HG03520 (cell line): ENCODE measurements at regions not wholly inside any gene's neighbourhood (a gene's known extent, or its start where the extent isn't known, plus 50 kb on each side); places are given as distances from the start of the nearest gene placed in this dataset.
"Not testable (repeated sequence)": the region's sequence is repeated elsewhere in the genome, so short reads cannot be mapped to it uniquely, and the experiment has no call there.

Experiments used
- ATAC-seq: cut with Tn5 transposase; IDR thresholded peaks from one replicate; pipeline ENCODE4 v1.9.1; 2021; ENCODE audit warnings: mild to moderate bottlenecking, moderate library complexity; ENCODE audit not compliant: unreplicated experiment

GRCh38 chr2:146584316-146584715, 1260.5 kb upstream of the ACVR2A start:
- no peak for ATAC-seq

DNA sequence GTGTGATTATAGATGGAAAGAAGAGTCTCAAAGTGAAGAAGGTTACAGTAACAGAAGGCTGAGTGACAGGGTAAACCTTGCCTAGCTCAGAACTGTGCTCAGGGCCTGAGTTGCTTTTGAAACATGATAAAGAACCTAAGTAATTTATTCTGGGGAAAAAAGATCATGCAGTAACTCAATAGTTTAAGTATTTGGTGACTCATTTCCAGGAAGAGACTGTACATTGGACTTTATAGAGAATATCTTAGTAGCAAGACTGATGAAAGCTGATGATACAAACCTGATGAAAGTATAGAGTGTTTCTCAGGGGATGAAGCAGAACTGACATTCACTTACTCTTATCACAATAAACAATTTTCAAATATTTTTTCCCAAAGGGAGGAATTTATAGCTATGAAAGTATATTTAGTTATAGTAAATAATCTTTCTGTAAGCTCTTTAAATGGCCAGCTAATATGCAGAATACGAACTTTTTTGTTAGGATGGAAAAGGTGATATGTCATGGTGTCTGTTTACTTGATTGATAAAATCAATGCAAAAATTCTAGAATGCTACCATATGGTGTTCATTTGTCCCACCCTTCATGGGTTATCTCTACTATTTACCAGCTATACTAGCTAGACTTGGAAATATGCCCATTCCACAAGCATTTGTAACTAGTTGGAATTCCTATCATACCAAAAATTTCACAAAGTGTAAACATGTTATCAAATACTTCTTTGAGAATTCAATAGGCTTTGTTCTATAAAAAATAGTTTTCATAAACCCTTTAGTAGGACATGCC, 1265.5 kb upstream of the ACVR2A start:
- no peak for ATAC-seq

GRCh38 chr2:146576339-146577111, 1268.3 kb upstream of the ACVR2A start:
- ATAC-seq = no peak

- no peak for ATAC-seq
These were observed 1272.2 kb upstream of the ACVR2A start for GRCh38 chr2:146572598-146572997.

DNA sequence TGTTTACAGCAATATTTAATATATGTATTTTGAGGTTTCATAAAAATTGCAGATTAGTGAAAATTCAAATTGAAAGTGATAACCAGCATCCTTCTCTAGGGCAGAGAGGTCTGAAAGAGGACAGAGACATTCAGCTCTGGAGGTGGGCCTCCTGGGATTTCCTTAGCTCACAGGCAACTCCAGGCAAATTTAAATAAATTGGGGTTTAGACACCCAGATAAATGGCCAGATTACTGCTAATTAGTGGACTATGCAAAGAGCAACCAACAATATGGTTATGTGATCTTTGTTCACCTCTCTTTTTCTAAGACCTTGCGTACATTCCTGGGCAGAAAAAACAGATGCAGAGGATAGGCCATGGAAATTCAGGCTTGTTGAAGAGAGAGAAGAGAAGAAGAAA, 1282.8 kb upstream of the ACVR2A start:
- ATAC-seq = no peak

- ATAC-seq = no peak
These were observed 1297.6 kb upstream of the ACVR2A start for GRCh38 chr2:146547236-146547635.

DNA sequence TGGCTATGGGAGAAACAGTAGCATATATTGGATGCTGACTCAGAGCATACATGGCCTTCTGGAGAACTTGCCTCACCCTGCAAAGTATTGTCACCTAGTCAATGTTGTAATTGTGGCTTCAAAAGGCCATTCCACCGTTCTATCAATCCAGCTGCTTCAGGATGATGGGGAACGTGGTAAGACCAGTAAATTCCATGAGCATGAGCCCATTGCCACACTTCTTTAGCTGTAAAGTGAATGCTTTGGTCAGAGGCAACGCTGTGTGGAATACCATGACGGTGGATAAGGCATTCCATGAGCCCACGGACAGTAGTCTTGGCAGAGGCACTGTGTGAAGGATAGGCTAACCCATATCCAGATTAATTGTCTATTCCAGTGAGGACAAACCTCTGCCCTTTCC, 1300.1 kb upstream of the ACVR2A start:
- no peak for ATAC-seq

DNA sequence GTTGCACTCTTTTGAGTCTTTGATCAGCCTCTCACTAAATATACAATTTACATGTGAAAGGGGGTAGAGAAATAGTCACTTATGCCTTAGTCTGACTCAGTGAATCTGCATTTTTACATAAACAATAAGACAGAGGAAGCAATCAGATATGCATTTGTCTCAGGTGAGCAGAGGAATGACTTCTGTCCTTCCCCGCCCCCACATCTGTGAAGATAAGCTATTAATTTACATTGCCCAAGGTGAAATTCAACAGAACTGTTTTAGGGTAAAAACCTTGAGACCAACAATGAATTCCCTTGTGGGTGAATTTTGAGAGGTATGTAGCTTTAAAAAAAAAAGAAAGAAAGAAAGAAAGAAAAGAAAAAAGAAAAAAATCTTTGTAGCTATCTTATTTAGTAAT, 1302.9 kb upstream of the ACVR2A start:
- ATAC-seq = no peak

DNA sequence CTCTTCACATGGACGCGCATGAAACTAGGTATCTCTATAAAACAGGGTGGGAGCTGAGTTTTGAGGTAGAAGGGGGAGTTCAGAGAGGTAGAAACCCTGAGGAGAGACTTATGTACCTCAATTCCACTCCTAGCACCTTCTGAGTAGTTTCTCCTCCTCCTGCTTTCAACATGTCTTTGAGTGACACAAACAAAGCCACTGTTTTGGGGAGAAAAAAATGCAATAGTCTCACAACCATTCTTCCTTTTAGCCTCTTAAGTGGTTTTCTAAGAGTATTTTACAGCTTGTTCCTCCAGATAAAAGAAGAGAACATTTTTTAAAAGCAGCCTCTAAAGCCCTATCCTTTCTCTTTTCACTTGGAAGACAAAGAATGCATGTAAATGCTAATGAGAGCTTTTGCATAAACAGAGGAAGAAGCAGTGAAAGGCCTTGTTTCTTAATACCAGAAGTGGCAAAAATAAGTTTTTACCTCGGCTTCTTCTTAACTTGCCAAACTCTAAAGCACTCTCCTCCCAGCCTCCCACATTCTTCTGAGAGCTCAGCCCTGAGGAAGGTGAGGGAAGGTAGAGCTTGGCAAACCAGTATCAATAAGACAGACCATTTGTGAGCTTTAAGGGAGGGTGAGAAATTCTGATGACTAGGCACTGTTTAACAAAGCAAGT, 1304.4 kb upstream of the ACVR2A start:
- ATAC-seq = no peak

DNA sequence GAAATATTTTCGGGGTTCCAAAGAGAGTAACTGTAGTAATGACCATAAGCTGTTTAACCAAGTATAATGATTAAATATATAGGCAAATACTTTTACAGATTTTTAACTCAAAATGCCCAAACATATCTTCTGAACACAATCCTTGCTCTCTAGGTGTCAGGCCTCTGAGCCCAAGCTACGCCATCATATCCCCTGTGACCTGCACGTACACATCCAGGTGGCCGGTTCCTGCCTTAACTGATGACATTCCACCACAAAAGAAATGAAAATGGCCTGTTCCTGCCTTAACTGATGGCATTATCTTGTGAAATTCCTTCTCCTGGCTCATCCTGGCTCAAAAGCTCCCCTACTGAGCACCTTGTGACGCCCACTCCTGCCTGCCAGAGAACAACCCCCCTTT, 1305.1 kb upstream of the ACVR2A start:
- not testable (repeated sequence) for ATAC-seq

- ATAC-seq = no peak
These were observed 1307.4 kb upstream of the ACVR2A start for GRCh38 chr2:146537477-146537876.

DNA sequence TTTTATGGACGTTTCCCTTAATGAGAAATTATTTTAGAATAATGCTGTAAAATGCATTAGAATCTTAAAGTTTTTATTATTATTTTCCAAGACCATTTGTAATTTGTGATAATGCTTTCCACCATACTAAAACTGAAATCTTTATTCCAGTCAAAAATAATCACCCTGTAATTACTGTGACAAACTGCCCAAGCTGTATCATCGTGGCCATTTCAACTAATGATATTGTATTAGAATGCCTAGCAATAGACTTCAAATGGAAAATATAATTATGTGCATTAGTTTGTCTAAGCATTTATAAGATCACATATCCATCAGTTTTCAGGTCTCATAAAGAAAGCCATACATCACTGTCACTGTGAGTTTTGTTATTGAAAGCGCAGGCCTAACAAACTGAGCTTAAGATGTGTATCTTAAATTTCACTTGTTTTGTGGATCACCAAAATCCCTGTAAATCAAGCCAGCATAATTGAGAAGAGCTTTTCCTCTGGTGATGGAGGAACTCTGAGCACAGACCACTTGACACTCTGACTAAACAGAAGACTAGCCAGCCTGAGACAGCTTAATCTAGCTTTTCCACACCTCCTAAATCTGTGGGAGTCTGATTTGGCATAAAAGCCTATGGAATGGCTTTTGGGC, 1312.2 kb upstream of the ACVR2A start:
- no peak for ATAC-seq

DNA sequence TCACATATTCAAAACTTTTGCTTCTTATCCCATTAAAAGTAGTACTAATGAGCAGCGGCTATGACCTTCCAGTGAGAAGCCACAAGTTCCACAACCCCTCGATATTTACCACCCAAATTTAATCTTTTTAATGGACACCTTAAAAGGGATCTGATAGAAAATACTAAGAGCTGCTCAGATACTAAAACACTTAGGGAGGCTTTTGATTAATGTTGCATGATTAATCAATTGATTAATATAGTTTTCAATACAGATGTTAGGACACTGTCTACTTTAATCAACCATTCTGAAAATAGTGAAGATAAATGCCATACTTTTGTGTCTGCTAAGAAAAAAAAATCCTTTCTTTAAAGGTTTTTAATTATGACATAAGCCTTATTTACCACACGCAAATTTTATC, 1312.8 kb upstream of the ACVR2A start:
- ATAC-seq = no peak

DNA sequence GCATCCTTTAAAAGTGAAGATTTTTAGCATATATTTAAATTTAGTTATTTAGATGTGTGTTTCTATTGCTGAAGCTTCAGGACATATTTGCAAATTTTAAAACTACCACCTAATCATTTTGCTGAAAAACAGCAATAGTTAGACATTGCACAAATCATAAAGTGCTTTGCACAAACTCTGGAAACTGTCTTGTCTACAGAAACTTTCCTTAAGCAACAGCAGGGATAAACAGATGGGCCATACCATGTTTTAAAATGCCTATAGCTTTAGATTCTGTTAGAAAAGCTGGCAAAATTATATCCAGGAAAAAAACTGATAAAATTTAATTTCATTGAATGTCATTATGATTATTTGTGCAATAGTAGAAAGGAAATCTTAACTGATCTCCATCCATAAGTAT, 1313.9 kb upstream of the ACVR2A start:
- ATAC-seq = no peak

- ATAC-seq = no peak
These were observed 1317.7 kb upstream of the ACVR2A start for GRCh38 chr2:146527166-146527565.

DNA sequence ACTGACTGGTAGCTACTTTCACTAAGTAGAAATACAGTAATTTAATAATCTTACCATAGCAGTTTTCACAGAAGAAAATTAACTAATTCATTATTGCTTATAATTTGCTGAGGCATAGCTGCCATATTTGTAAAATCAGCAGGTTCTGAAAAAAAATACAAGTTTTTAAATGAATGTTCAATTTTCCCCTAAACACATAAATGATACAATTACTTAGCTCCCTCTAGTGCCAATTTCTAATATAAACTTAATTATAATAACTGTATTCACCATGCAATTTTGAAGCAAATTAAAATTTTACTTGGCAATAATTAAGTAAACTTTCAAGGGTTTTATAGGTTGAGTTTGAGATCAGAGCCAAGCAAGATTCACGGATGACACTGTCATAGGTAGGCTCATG, 1321.6 kb upstream of the ACVR2A start:
- ATAC-seq = no peak

DNA sequence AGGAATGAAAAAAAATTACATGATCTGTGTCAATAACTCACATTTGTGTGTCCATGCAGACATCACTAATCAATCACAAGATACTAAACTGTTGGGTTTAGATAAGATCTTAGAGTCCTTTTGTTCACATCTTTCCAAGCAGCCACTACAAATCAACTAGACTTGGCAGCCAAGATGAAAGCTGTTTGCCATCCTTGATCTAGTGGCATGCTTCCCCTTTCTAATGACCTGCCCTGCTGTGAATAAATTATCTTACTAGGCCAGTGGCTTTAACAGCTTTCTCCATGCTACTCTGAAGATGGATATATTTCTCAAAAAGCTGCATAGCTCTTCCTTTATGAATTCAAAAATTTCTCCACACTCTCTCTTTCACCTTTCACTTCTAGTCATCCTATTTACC, 1338.0 kb upstream of the ACVR2A start:
- no peak for ATAC-seq

- no peak for ATAC-seq
These were observed 1341.5 kb upstream of the ACVR2A start for GRCh38 chr2:146503366-146503765.

DNA sequence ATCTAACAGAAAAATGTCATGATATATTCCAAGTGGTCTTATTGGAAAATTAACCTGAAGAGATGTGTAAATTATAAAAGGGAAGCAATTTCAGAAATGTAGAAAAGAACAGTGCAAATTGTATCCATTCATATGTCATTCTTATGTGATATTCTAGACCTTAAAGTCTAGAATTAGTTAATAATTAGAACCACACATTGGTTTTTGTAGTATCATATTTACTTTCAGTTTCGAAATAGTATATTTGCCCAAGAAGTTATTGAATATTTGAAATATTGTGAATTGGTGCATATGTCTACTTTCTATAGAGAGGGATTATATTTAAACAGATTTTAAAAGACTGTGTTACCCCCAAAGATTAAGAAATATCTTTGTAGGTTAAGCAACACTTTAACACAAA, 1348.6 kb upstream of the ACVR2A start:
- no peak for ATAC-seq

- no peak for ATAC-seq
These were observed 1355.4 kb upstream of the ACVR2A start for GRCh38 chr2:146489386-146489785.

DNA sequence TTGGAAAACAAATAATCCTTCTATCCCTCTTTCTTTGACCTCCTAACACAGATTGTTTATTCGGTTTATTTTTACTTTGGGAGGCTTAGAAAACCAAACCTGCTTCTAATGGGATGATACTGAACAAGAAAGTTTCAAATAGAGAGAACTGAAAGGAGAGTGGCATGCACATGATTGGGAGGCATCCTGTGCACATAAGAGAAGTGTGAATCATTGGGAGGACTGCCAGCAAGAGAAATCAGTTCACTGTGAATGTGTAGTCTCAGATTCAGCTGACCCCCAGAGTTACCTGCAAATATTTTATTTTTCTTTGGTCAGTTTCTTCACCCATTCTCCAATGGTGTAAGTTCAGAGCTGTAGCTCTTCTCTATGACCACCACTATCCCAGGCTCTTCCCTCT, 1363.2 kb upstream of the ACVR2A start:
- no peak for ATAC-seq
